ENCODE measurements at regions not wholly inside any gene's neighbourhood (a gene's known extent, or its start where the extent isn't known, plus 50 kb on each side); places are given as distances from the start of the nearest gene placed in this dataset.

DNA sequence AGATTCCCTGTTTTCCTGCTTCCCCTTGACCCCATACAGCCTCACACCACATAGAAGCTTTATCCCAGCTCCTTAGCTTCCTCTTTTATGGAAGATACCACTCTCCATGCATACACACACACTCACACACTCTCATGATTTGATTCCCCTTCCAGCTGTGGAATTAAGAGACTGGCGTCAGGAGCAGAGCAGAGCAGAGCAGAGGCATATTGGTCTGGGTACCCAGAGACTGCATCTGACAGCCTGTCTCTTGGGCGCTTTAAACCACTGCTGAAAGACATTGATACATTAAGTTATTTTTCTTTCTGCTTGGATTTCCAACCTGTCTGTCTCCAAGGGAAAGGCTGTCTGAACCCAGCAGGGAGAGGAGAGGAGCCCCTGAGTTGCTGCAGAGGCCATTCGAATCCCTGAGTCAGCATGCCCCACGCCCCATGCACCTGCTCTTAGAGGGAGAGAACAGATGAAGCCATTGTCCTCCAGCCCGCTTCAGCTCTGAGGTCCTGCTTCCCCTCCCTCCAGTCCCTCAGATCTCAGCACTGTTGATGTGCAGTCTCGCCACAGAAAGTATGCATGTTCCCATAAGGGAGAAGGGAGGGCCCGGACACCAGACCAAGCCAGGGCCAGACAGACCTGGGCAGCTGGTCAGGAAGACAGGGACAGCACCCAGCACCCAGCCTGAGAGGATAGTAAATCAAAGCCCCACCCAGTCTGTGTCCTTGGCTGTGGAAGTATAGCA lies 66.7 kb upstream of the GJB5 start:
- Histone ChIP-seq H3K36me3 (ENCODE audit: control insufficient read depth, insufficient read depth, low read length) (no peaks in the 10 kb centered on the region), H2AFZ (ENCODE audit: low read length) (no peak overlapping the region), H4K20me1 (ENCODE audit: control insufficient read depth, extremely low read depth, insufficient read depth, low read length) (no peaks in the 10 kb centered on the region), H3K4me3 (replicated peaks in 1 of 4; ENCODE audit: control extremely low read depth in 1 of 4, insufficient read depth in 1 of 4, low read depth in 3 of 4, low read length in 4 of 4) (no peak overlapping the region), H3K27me3 (ENCODE audit: control insufficient read depth, insufficient read depth, low read length) (no peaks in the 10 kb centered on the region), H3K4me2 (ENCODE audit: extremely low read depth, insufficient read depth, low read length) (no peak overlapping the region), H3K9ac (ENCODE audit: insufficient read depth, low read length) (no peak overlapping the region), H3K79me2 (ENCODE audit: control insufficient read depth, insufficient read depth, low read length) (no peaks in the 10 kb centered on the region), H3K9me3 (ENCODE audit: control insufficient read depth, insufficient read depth, low read depth, low read length) (no peaks in the 10 kb centered on the region), H3K27ac (ENCODE audit: insufficient read depth, low read length) (no peak overlapping the region), H3K4me1 (ENCODE audit: control insufficient read depth, extremely low read depth, insufficient read depth, low read length) (no peaks in the 10 kb centered on the region)
- no peak for TF ChIP-seq EZH2 (IDR thresholded peaks at IDR 0.05; ENCODE audit: low read length, missing control alignments)
- TF ChIP-seq, protein P1, sequence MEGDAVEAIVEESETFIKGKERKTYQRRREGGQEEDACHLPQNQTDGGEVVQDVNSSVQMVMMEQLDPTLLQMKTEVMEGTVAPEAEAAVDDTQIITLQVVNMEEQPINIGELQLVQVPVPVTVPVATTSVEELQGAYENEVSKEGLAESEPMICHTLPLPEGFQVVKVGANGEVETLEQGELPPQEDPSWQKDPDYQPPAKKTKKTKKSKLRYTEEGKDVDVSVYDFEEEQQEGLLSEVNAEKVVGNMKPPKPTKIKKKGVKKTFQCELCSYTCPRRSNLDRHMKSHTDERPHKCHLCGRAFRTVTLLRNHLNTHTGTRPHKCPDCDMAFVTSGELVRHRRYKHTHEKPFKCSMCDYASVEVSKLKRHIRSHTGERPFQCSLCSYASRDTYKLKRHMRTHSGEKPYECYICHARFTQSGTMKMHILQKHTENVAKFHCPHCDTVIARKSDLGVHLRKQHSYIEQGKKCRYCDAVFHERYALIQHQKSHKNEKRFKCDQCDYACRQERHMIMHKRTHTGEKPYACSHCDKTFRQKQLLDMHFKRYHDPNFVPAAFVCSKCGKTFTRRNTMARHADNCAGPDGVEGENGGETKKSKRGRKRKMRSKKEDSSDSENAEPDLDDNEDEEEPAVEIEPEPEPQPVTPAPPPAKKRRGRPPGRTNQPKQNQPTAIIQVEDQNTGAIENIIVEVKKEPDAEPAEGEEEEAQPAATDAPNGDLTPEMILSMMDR (conservative IDR thresholded peaks at IDR 0.05 in 1 of 2, IDR thresholded peaks at IDR 0.05 in 1 of 2; ENCODE audit: low read depth in 1 of 2, low read length in 2 of 2) = no peak
- no peak for DNase-seq (ENCODE audit: low read depth in 2 of 2)

DNA sequence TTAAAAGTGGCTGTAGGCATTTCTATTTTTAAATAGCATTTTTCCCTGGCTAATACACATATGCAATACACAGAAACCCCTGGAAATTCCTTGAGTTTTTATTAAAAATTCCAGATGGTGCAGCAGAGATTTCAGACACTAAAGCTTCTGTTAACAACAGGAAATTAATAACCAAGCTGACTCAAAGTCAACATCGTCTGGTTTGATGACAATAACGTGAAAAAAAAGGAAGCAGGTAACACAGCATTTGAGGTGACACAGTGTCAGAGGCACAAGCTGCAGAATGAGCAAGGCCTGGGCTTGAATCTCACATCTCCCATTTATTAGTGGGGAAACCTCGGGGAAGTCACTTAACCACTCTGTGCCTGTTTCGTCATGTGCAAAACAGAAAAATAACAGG lies 64.6 kb upstream of the GJB5 start:
- no peaks in the 10 kb centered on the region for H4K20me1 ChIP-seq (ENCODE audit: control insufficient read depth, extremely low read depth, insufficient read depth, low read length)
- H2AFZ ChIP-seq (ENCODE audit: low read length) = no peak overlapping the region
- TF ChIP-seq EZH2 (IDR thresholded peaks at IDR 0.05; ENCODE audit: low read length, missing control alignments) = no peak
- TF ChIP-seq, protein P1 (conservative IDR thresholded peaks at IDR 0.05 in 1 of 2, IDR thresholded peaks at IDR 0.05 in 1 of 2; ENCODE audit: low read depth in 1 of 2, low read length in 2 of 2) = no peak
- H3K4me1 ChIP-seq (ENCODE audit: control insufficient read depth, extremely low read depth, insufficient read depth, low read length) = no peaks in the 10 kb centered on the region
- H3K79me2 ChIP-seq (ENCODE audit: control insufficient read depth, insufficient read depth, low read length) = no peaks in the 10 kb centered on the region
- no peak for DNase-seq (ENCODE audit: low read depth in 2 of 2)
- no peak overlapping the region for H3K4me2 ChIP-seq (ENCODE audit: extremely low read depth, insufficient read depth, low read length)
- no peaks in the 10 kb centered on the region for H3K9me3 ChIP-seq (ENCODE audit: control insufficient read depth, insufficient read depth, low read depth, low read length)
- no peak overlapping the region for H3K4me3 ChIP-seq (replicated peaks in 1 of 4; ENCODE audit: control extremely low read depth in 1 of 4, insufficient read depth in 1 of 4, low read depth in 3 of 4, low read length in 4 of 4)
- no peak overlapping the region for H3K27ac ChIP-seq (ENCODE audit: insufficient read depth, low read length)
- no peaks in the 10 kb centered on the region for H3K36me3 ChIP-seq (ENCODE audit: control insufficient read depth, insufficient read depth, low read length)
- H3K27me3 ChIP-seq (ENCODE audit: control insufficient read depth, insufficient read depth, low read length) = no peaks in the 10 kb centered on the region
- H3K9ac ChIP-seq (ENCODE audit: insufficient read depth, low read length) = no peak overlapping the region

DNA sequence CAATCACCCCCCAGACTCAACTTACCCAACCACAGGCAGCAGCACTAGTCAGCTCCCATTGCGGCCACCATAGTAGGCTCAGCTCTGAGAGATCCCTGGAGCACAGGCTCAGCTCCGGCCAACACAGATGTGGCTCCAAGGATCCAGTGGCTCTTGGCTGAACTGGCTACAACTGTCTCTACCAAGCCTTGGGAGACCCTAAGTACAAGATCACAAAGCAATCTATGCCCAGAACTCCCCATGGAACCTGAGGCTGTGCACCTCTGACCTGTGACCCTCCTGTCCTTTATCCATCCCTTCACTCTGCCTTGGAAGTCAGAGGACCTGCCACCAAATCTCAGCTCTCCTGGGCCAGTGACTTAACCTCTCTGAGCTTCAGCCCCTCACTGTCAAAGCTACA lies 61.8 kb upstream of the GJB5 start:
- Histone ChIP-seq H3K9ac (ENCODE audit: insufficient read depth, low read length) (no peak overlapping the region), H3K27ac (ENCODE audit: insufficient read depth, low read length) (no peak overlapping the region), H3K4me3 (replicated peaks in 1 of 4; ENCODE audit: control extremely low read depth in 1 of 4, insufficient read depth in 1 of 4, low read depth in 3 of 4, low read length in 4 of 4) (no peak overlapping the region), H4K20me1 (ENCODE audit: control insufficient read depth, extremely low read depth, insufficient read depth, low read length) (no peaks in the 10 kb centered on the region), H3K4me2 (ENCODE audit: extremely low read depth, insufficient read depth, low read length) (no peak overlapping the region), H3K9me3 (ENCODE audit: control insufficient read depth, insufficient read depth, low read depth, low read length) (no peaks in the 10 kb centered on the region), H3K4me1 (ENCODE audit: control insufficient read depth, extremely low read depth, insufficient read depth, low read length) (no peaks in the 10 kb centered on the region), H3K27me3 (ENCODE audit: control insufficient read depth, insufficient read depth, low read length) (no peaks in the 10 kb centered on the region), H2AFZ (ENCODE audit: low read length) (no peak overlapping the region), H3K79me2 (ENCODE audit: control insufficient read depth, insufficient read depth, low read length) (no peaks in the 10 kb centered on the region), H3K36me3 (ENCODE audit: control insufficient read depth, insufficient read depth, low read length) (no peaks in the 10 kb centered on the region)
- no peak for DNase-seq (ENCODE audit: low read depth in 2 of 2)
- TF ChIP-seq EZH2 (IDR thresholded peaks at IDR 0.05; ENCODE audit: low read length, missing control alignments) = no peak
- TF ChIP-seq, protein P1 (conservative IDR thresholded peaks at IDR 0.05 in 1 of 2, IDR thresholded peaks at IDR 0.05 in 1 of 2; ENCODE audit: low read depth in 1 of 2, low read length in 2 of 2) = no peak
